ENCODE measurements at regions not wholly inside any gene's neighbourhood (a gene's known extent, or its start where the extent isn't known, plus 50 kb on each side); places are given as distances from the start of the nearest gene placed in this dataset.

- TF ChIP-seq POLR2A (IDR thresholded peaks at IDR 0.05; ENCODE audit: low read depth, low read length), result no peak
- TF ChIP-seq TAF1 (IDR thresholded peaks at IDR 0.05; ENCODE audit: borderline replicate concordance, low read depth, low read length), result no peak
These were observed 328.6 kb upstream of the RGMA start for GRCh38 chr15:93417631-93418030.
